A549 (cell line): ENCODE measurements at regions not wholly inside any gene's neighbourhood (a gene's known extent, or its start where the extent isn't known, plus 50 kb on each side); places are given as distances from the start of the nearest gene placed in this dataset.

Experiments
- ATAC-seq, 2 experiments: fragments of 200-7000 bp in 1 of 2; fragments of >200 bp in 1 of 2; cut with Nextera tagmentation in 1 of 2; cut with Tn5 transposase in 1 of 2; 3 replicates each; pipeline versions ENCODE4 v1.8.0 to v1.9.1; 2018 to 2020; ENCODE audit warnings: mild to moderate bottlenecking in 1 of 2, moderate library complexity in 1 of 2
- CTCF ChIA-PET: fragments of 300-600 bp; sonication (Branson Sonifier 250); formaldehyde crosslinking; extraction: SDS; loops from one replicate; lab custom pipeline; 2021; ENCODE audit warnings: antibody characterized with exemption, inconsistent platforms; lab: Yijun Ruan, JAX
- POLR2A ChIA-PET: fragments of 350-600 bp; formaldehyde crosslinking; extraction: SDS; loops from one replicate; lab custom pipeline; 2021; ENCODE audit warnings: antibody characterized with exemption, inconsistent platforms; lab: Yijun Ruan, JAX
- DNase-seq, 2 experiments: peaks; one replicate each; pipeline versions ENCODE4 v3.0.0 to v3.0.0-alpha.2; 2011 to 2016; ENCODE audit warnings: low read depth in 1 of 2, low spot score in 1 of 2
- FAIRE-seq: peaks from 2 replicates; lab custom pipeline; 2011; peaks lifted over from hg19 to GRCh38; lab: Jason Lieb, UNC
- H3K27ac ChIP-seq, 2 experiments: fragments of >200 bp; sonication (Bioruptor Twin); formaldehyde crosslinking; 3 replicates each; pipeline ENCODE4 v1.5.1; 2016 to 2017
- H3K4me1 ChIP-seq: fragments of >200 bp; sonication (Bioruptor Twin); formaldehyde crosslinking; 3 replicates; pipeline ENCODE4 v1.6.1; 2016
- H3K4me2 ChIP-seq: fragments of >200 bp; sonication (Bioruptor Twin); formaldehyde crosslinking; 3 replicates; pipeline ENCODE4 v1.6.1; 2016
- H3K4me3 ChIP-seq: fragments of >200 bp; sonication (Bioruptor Twin); formaldehyde crosslinking; 3 replicates; pipeline ENCODE4 v1.5.1; 2016
- H3K9me3 ChIP-seq: fragments of >200 bp; sonication (Bioruptor Twin); formaldehyde crosslinking; 3 replicates; pipeline ENCODE4 v1.6.1; 2016
- ATOH8 ChIP-seq: fragments of 250-450 bp; sonication (Bioruptor Pico); IDR thresholded peaks from 2 replicates; pipeline ENCODE4 v1.5.0; 2020; ENCODE audit warnings: low read depth, mild to moderate bottlenecking, moderate library complexity
- CBX2 ChIP-seq: fragments of 200-600 bp; sonication (generic); IDR thresholded peaks from 2 replicates; pipeline ENCODE4 v1.6.1; 2016; ENCODE audit warnings: low read depth, mild to moderate bottlenecking, borderline replicate concordance
- CBX8 ChIP-seq: fragments of 200-600 bp; sonication (generic); IDR thresholded peaks from 2 replicates; pipeline ENCODE4 v1.6.1; 2016
- CEBPB ChIP-seq, 2 experiments: fragments of >200 bp in 1 of 2; sonication (Bioruptor Twin) in 1 of 2; formaldehyde crosslinking in 1 of 2; IDR thresholded peaks; 2 replicates each; pipeline ENCODE4 v1.6.1; 2012 to 2016
- CHD4 ChIP-seq: fragments of 200-600 bp; sonication (generic); IDR thresholded peaks from 2 replicates; pipeline ENCODE4 v1.6.1; 2016; ENCODE audit warnings: antibody characterized with exemption, mild to moderate bottlenecking, borderline replicate concordance
- EHMT2 ChIP-seq: fragments of 200-600 bp; sonication (generic); IDR thresholded peaks from 2 replicates; pipeline ENCODE4 v1.6.1; 2016; ENCODE audit warnings: antibody characterized with exemption, low read depth, mild to moderate bottlenecking, moderate library complexity
- FOSB ChIP-seq: fragments of 250-450 bp; sonication (Bioruptor Pico); IDR thresholded peaks from 2 replicates; pipeline ENCODE4 v1.5.0; 2020; ENCODE audit warnings: mild to moderate bottlenecking, moderate library complexity
- FOSL2 ChIP-seq, 2 experiments: fragments of 450-650 bp in 1 of 2; fragments of >200 bp in 1 of 2; sonication (Bioruptor Twin) in 1 of 2; formaldehyde crosslinking; IDR thresholded peaks; 2 replicates each; pipeline versions ENCODE4 v1.5.0 to v1.6.1; 2016 to 2020; ENCODE audit warnings: mild to moderate bottlenecking in 1 of 2, moderate library complexity in 1 of 2
- FOXS1 ChIP-seq: fragments of 250-450 bp; sonication (Bioruptor Pico); IDR thresholded peaks from 2 replicates; pipeline ENCODE4 v1.5.0; 2020; ENCODE audit warnings: mild to moderate bottlenecking, moderate library complexity
- GATA3 ChIP-seq: IDR thresholded peaks from 2 replicates; pipeline ENCODE4 v1.6.1; 2012; ENCODE audit warnings: borderline replicate concordance
- HDAC2 ChIP-seq: fragments of 200-600 bp; sonication (generic); IDR thresholded peaks from 2 replicates; pipeline ENCODE4 v1.6.1; 2016
- HES2 ChIP-seq: fragments of >200 bp; sonication (Bioruptor Twin); formaldehyde crosslinking; IDR thresholded peaks from 2 replicates; pipeline ENCODE4 v1.6.1; 2016
- HOXB13 ChIP-seq: fragments of 250-450 bp; sonication (Bioruptor Pico); IDR thresholded peaks from 2 replicates; pipeline ENCODE4 v1.5.0; 2020; ENCODE audit warnings: low read depth, mild to moderate bottlenecking, moderate library complexity
- JUN ChIP-seq, 2 experiments: fragments of >200 bp; sonication (Bioruptor Twin); formaldehyde crosslinking; IDR thresholded peaks; 2 replicates in 1 of 2; 3 replicates in 1 of 2; pipeline ENCODE4 v1.6.1; 2016 to 2017
- MAFK ChIP-seq: fragments of 450-650 bp; IDR thresholded peaks from 2 replicates; pipeline ENCODE4 v1.6.1; 2014; ENCODE audit not compliant: partially characterized antibody
- MAZ ChIP-seq: fragments of 150-350 bp; IDR thresholded peaks from 2 replicates; pipeline ENCODE4 v1.6.1; 2014; ENCODE audit warnings: antibody characterized with exemption, low read depth, low read length, borderline replicate concordance
- MYC ChIP-seq: IDR thresholded peaks from 2 replicates; pipeline ENCODE4 v1.6.1; 2012; ENCODE audit warnings: mild to moderate bottlenecking, inconsistent platforms, low read length, improper control_type of control experiment, borderline replicate concordance
- NFE2L2 ChIP-seq: fragments of 150-350 bp; conservative IDR thresholded peaks from 2 replicates; pipeline ENCODE4 v1.6.1; 2014; ENCODE audit warnings: low read length
- NR3C1 ChIP-seq: fragments of >200 bp; sonication (Bioruptor Twin); formaldehyde crosslinking; IDR thresholded peaks from 3 replicates; pipeline ENCODE4 v1.6.1; 2017
- PBX3 ChIP-seq: IDR thresholded peaks from 2 replicates; pipeline ENCODE4 v1.6.1; 2012
- POLR2A ChIP-seq: IDR thresholded peaks from 2 replicates; pipeline ENCODE4 v1.6.1; 2012; ENCODE audit warnings: mild to moderate bottlenecking, low read length
- POLR2AphosphoS2 ChIP-seq: conservative IDR thresholded peaks from 2 replicates; pipeline ENCODE4 v1.6.1; 2012; ENCODE audit warnings: low read length, improper control_type of control experiment, inconsistent platforms
- RCOR1 ChIP-seq: fragments of 150-350 bp; IDR thresholded peaks from 2 replicates; pipeline ENCODE4 v1.6.1; 2014; ENCODE audit warnings: antibody characterized with exemption, low read length, low read depth
- RFX5 ChIP-seq: fragments of 450-650 bp; IDR thresholded peaks from 2 replicates; pipeline ENCODE4 v1.7.1; 2014; ENCODE audit warnings: antibody characterized with exemption, mild to moderate bottlenecking, moderate library complexity
- RNF2 ChIP-seq: fragments of 200-600 bp; sonication (generic); IDR thresholded peaks from 2 replicates; pipeline ENCODE4 v1.6.1; 2016; ENCODE audit warnings: low read depth, mild to moderate bottlenecking, antibody characterized with exemption, moderate library complexity, borderline replicate concordance
- ZC3H11A ChIP-seq: fragments of 450-650 bp; IDR thresholded peaks from 2 replicates; pipeline ENCODE4 v1.6.1; 2014; ENCODE audit warnings: antibody characterized with exemption, mild to moderate bottlenecking
- ZFP36 ChIP-seq: fragments of 450-650 bp; IDR thresholded peaks from 2 replicates; pipeline ENCODE4 v1.6.1; 2014; ENCODE audit warnings: borderline replicate concordance; ENCODE audit not compliant: partially characterized antibody
- ZSCAN20 ChIP-seq: fragments of 250-450 bp; sonication (Bioruptor Pico); IDR thresholded peaks from 2 replicates; pipeline ENCODE4 v1.8.0; 2022; ENCODE audit warnings: mild to moderate bottlenecking, moderate library complexity
- WGBS: methylation state at CpG from one replicate; pipeline ENCODE4 v1.1.6; 2017; ENCODE audit errors: missing lambda C conversion rate; 5-methylcytosine and 5-hydroxymethylcytosine counted together
- TF ChIP-seq, protein P1 (sequence below): fragments of 250-450 bp; sonication (Bioruptor Pico); IDR thresholded peaks from 2 replicates; pipeline ENCODE4 v1.5.0; 2021; ENCODE audit warnings: mild to moderate bottlenecking, moderate library complexity, borderline replicate concordance

GRCh38 chr22:27257987-27258386, 543.6 kb downstream of the MN1 start:
- H3K27ac ChIP-seq = 0 out of 6 replicates have a peak overlapping the region, but pooled peaks of 1 of the 2 experiments have one; percentile 50
- no peak for TF ChIP-seq ZFP36
- no peak for TF ChIP-seq CEBPB (IDR thresholded peaks at IDR 0.05)
- TF ChIP-seq CHD4 = no peak
- no peak for TF ChIP-seq POLR2AphosphoS2
- no peak for TF ChIP-seq PBX3
- no peak for TF ChIP-seq FOSB (CRISPR knock-in tag)
- no peak for TF ChIP-seq ZC3H11A
- no peak for TF ChIP-seq CBX8
- no peak for TF ChIP-seq CBX2
- TF ChIP-seq HES2 = no peak
- no peak for TF ChIP-seq EHMT2
- no peak for TF ChIP-seq POLR2A
- no peak for TF ChIP-seq ATOH8 (CRISPR knock-in tag)
- no peak for TF ChIP-seq FOSL2 (IDR thresholded peaks at IDR 0.05)
- no peak for TF ChIP-seq FOSL2 (CRISPR knock-in tag; IDR thresholded peaks at IDR 0.05)
- TF ChIP-seq JUN (IDR thresholded peaks at IDR 0.05) = no peak
- TF ChIP-seq MAFK = no peak
- TF ChIP-seq GATA3 = no peak
- no peak for TF ChIP-seq NFE2L2
- no peak for TF ChIP-seq NR3C1
- TF ChIP-seq ZSCAN20 (CRISPR knock-in tag) = no peak
- TF ChIP-seq, all 56 proteins: peak for 0
- ChIA-PET CTCF (no interaction called here), POLR2A (no interaction called here)
- FAIRE-seq (no peak), DNase-seq (no peak), ATAC-seq (no peak)
- Histone ChIP-seq H3K4me1 (peaks cover 15% of the 10 kb centered on the region), H3K4me2 (no peak overlapping the region), H3K9me3 (peaks cover 31% of the 10 kb centered on the region), H3K4me3 (no peak overlapping the region)
- 78% methylated on average over 5 of the region's 5 CpGs for WGBS

GRCh38 chr22:27258616-27259172, 542.9 kb downstream of the MN1 start:
- no peak for DNase-seq
- Histone ChIP-seq H3K4me3 (no peak overlapping the region), H3K4me2 (0 out of 3 replicates have a peak overlapping the region, but pooled peaks have one; percentile 7), H3K27ac (peak overlapping the region; percentile 36 to 74; a peak in 4 of 6 replicates), H3K4me1 (peaks cover 9% of the 10 kb centered on the region; the same call in 2 of the 3 replicates), H3K9me3 (peaks cover 29% of the 10 kb centered on the region)
- no peak for FAIRE-seq
- POLR2A ChIA-PET = no interaction called here
- no peak for TF ChIP-seq CEBPB (IDR thresholded peaks at IDR 0.05)
- no peak for TF ChIP-seq MAFK
- TF ChIP-seq RFX5 = no peak
- no peak for TF ChIP-seq FOSB (CRISPR knock-in tag)
- no peak for TF ChIP-seq FOXS1 (CRISPR knock-in tag)
- TF ChIP-seq PBX3 = no peak
- TF ChIP-seq MAZ = no peak
- no peak for TF ChIP-seq POLR2A
- no peak for TF ChIP-seq HOXB13 (CRISPR knock-in tag)
- TF ChIP-seq RCOR1 = no peak
- no peak for TF ChIP-seq RNF2
- TF ChIP-seq, protein P1, sequence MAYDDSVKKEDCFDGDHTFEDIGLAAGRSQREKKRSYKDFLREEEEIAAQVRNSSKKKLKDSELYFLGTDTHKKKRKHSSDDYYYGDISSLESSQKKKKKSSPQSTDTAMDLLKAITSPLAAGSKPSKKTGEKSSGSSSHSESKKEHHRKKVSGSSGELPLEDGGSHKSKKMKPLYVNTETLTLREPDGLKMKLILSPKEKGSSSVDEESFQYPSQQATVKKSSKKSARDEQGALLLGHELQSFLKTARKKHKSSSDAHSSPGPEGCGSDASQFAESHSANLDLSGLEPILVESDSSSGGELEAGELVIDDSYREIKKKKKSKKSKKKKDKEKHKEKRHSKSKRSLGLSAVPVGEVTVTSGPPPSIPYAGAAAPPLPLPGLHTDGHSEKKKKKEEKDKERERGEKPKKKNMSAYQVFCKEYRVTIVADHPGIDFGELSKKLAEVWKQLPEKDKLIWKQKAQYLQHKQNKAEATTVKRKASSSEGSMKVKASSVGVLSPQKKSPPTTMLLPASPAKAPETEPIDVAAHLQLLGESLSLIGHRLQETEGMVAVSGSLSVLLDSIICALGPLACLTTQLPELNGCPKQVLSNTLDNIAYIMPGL (CRISPR knock-in tag) = no peak
- TF ChIP-seq HDAC2 = no peak
- TF ChIP-seq MYC = no peak
- no peak for TF ChIP-seq NFE2L2
- no peak for TF ChIP-seq CHD4
- WGBS = 75% methylated on average over 9 of the region's 9 CpGs
- CTCF ChIA-PET = interaction anchor here (1.0 kb wide), 1 partner anchor 12 kb away, joined by 3 read pairs; no protein-coding TSS in a partner anchor
- ATAC-seq = peak; percentile 30 to 36; a peak in 4 of 6 replicates
